ENCODE measurements at regions not wholly inside any gene's neighbourhood (a gene's known extent, or its start where the extent isn't known, plus 50 kb on each side); places are given as distances from the start of the nearest gene placed in this dataset.

GRCh38 chr2:155546721-155547555 lies 785.6 kb downstream of the NR4A2 start:
- Histone ChIP-seq H4K5ac (ENCODE audit: low read depth, low read length) (no peak overlapping the region), H3K36me3 (ENCODE audit: control insufficient read depth, insufficient read depth, low read length) (no peaks in the 10 kb centered on the region), H3K79me1 (ENCODE audit: low read depth in 1 of 2, low read length in 2 of 2) (no peaks in the 10 kb centered on the region), H3K4ac (ENCODE audit: low read depth, low read length) (no peak overlapping the region), H4K91ac (ENCODE audit: insufficient read depth, low read depth, low read length) (no peak overlapping the region), H3K56ac (ENCODE audit: extremely low read depth, insufficient read depth, low read length) (no peak overlapping the region), H4K20me1 (ENCODE audit: insufficient read depth, low read length) (no peaks in the 10 kb centered on the region), H3K9me1 (ENCODE audit: insufficient read depth, low read length) (no peaks in the 10 kb centered on the region), H2BK120ac (ENCODE audit: low read depth, low read length) (no peak overlapping the region), H3K9ac (ENCODE audit: low read depth, low read length) (no peak overlapping the region), H2BK15ac (ENCODE audit: low read depth, low read length) (no peak overlapping the region), H2AK9ac (replicated peaks; ENCODE audit: low read depth, low read length, poor library complexity) (no peak overlapping the region), H3K9me3 (ENCODE audit: control insufficient read depth, insufficient read depth, low read length) (peaks cover 2% of the 10 kb centered on the region), H3K4me3 (ENCODE audit: insufficient read depth, low read depth, low read length) (no peak overlapping the region), H2AK5ac (ENCODE audit: low read depth, low read length) (no peak overlapping the region), H2BK5ac (ENCODE audit: low read depth, low read length, poor library complexity, severe bottlenecking) (no peak overlapping the region), H3K14ac (replicated peaks; ENCODE audit: low read depth, low read length) (no peak overlapping the region), H3K27ac (ENCODE audit: insufficient read depth, low read length) (no peak overlapping the region), H2AFZ (replicated peaks; ENCODE audit: low read length, poor library complexity) (no peak overlapping the region), H3K23ac (ENCODE audit: low read depth, low read length) (no peak overlapping the region), H3K27me3 (ENCODE audit: control insufficient read depth, insufficient read depth, low read length) (no peaks in the 10 kb centered on the region), H3K4me2 (ENCODE audit: low read depth, low read length) (no peak overlapping the region; the same call in 1 of the 2 replicates), H4K8ac (ENCODE audit: low read depth in 2 of 2, low read length in 2 of 2) (no peak overlapping the region), H3K4me1 (ENCODE audit: control insufficient read depth, insufficient read depth, low read length) (no peaks in the 10 kb centered on the region), H3K18ac (ENCODE audit: low read depth, low read length) (no peak overlapping the region), H2BK20ac (ENCODE audit: low read depth, low read length) (no peak overlapping the region)
- TF ChIP-seq MAZ (IDR thresholded peaks at IDR 0.05; ENCODE audit: borderline replicate concordance, low read depth, low read length), result no peak
- no peak for TF ChIP-seq MXI1 (IDR thresholded peaks at IDR 0.05; ENCODE audit: borderline replicate concordance, low read depth, low read length)
- TF ChIP-seq, protein P1, sequence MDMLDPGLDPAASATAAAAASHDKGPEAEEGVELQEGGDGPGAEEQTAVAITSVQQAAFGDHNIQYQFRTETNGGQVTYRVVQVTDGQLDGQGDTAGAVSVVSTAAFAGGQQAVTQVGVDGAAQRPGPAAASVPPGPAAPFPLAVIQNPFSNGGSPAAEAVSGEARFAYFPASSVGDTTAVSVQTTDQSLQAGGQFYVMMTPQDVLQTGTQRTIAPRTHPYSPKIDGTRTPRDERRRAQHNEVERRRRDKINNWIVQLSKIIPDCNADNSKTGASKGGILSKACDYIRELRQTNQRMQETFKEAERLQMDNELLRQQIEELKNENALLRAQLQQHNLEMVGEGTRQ (IDR thresholded peaks at IDR 0.05; ENCODE audit: low read depth, low read length), result no peak
- no peak for TF ChIP-seq BHLHE40 (IDR thresholded peaks at IDR 0.05; ENCODE audit: low read depth, low read length)
- TF ChIP-seq, protein P2, sequence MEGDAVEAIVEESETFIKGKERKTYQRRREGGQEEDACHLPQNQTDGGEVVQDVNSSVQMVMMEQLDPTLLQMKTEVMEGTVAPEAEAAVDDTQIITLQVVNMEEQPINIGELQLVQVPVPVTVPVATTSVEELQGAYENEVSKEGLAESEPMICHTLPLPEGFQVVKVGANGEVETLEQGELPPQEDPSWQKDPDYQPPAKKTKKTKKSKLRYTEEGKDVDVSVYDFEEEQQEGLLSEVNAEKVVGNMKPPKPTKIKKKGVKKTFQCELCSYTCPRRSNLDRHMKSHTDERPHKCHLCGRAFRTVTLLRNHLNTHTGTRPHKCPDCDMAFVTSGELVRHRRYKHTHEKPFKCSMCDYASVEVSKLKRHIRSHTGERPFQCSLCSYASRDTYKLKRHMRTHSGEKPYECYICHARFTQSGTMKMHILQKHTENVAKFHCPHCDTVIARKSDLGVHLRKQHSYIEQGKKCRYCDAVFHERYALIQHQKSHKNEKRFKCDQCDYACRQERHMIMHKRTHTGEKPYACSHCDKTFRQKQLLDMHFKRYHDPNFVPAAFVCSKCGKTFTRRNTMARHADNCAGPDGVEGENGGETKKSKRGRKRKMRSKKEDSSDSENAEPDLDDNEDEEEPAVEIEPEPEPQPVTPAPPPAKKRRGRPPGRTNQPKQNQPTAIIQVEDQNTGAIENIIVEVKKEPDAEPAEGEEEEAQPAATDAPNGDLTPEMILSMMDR (conservative IDR thresholded peaks at IDR 0.05; ENCODE audit: low read depth, low read length), result no peak
- TF ChIP-seq CHD1 (IDR thresholded peaks at IDR 0.05; ENCODE audit: low read depth, low read length), result no peak
- TF ChIP-seq ELK1 (IDR thresholded peaks at IDR 0.05; ENCODE audit: borderline replicate concordance, low read depth, low read length), result no peak
- no peak for TF ChIP-seq POLR2A (IDR thresholded peaks at IDR 0.05; ENCODE audit: low read depth, low read length)
- no peak for TF ChIP-seq RFX5 (IDR thresholded peaks at IDR 0.05; ENCODE audit: low read depth, low read length)
- TF ChIP-seq NFE2L2 (IDR thresholded peaks at IDR 0.05; ENCODE audit: low read depth, low read length), result no peak
- no CpG with 5 or more reads among the region's 11 CpGs for WGBS, 2 experiments (ENCODE audit: extremely low coverage in 2 of 2, insufficient read length in 1 of 2)
- dilution Hi-C loops (cut with HindIII; ENCODE audit: low sequenced_read_pairs, unreplicated experiment), result no loop called here
- ATAC-seq (ENCODE audit: low read depth), result no peak
- intact Hi-C loops (cut with micrococcal nuclease), result no loop called here
- no TSS peak for BruUV-seq (replicated peaks)
- ChIA-PET POLR2A (ENCODE audit: unreplicated experiment) (no interaction called here), CTCF (interaction anchor here (0.6 kb wide), 1 partner anchor 1141 kb away, joined by 9 read pairs; no protein-coding TSS in a partner anchor)
- in situ Hi-C loops (cut with MboI; ENCODE audit: low sequenced_read_pairs), result no loop called here
- no peak for DNase-seq

All from IMR-90 (cell line).